IMR-90 (cell line): ENCODE measurements at regions not wholly inside any gene's neighbourhood (a gene's known extent, or its start where the extent isn't known, plus 50 kb on each side); places are given as distances from the start of the nearest gene placed in this dataset.

Experiments used
- ATAC-seq: fragments of 200-7000 bp; cut with Tn5 transposase; 2 replicates; pipeline ENCODE4 v1.9.1; 2020; ENCODE audit warnings: low read depth, mild to moderate bottlenecking, moderate library complexity
- BruUV-seq: library from RNA; stranded (reverse); fragments of 400-500 nt; replicated peaks from 2 replicates; lab custom pipeline; 2021; lab: Mats Ljungman, UMichigan
- CTCF ChIA-PET: fragments of 300-600 bp; formaldehyde crosslinking; extraction: SDS; loops from one replicate; lab custom pipeline; 2021; ENCODE audit warnings: antibody characterized with exemption; lab: Yijun Ruan, JAX
- POLR2A ChIA-PET: fragments of 300-600 bp; sonication (Branson Sonifier 250); formaldehyde crosslinking; loops from one replicate; lab custom pipeline; 2022; ENCODE audit warnings: antibody characterized with exemption; ENCODE audit not compliant: unreplicated experiment; lab: Charles Lee
- DNase-seq: peaks from one replicate; pipeline ENCODE4 v3.0.0; 2013
- H2AFZ ChIP-seq: replicated peaks from 2 replicates; pipeline ENCODE3; 2013; ENCODE audit warnings: low read length, mild to moderate bottlenecking; ENCODE audit not compliant: poor library complexity
- H2AK5ac ChIP-seq: 2 replicates; pipeline ENCODE4 v1.6.1; 2013; ENCODE audit warnings: low read depth, low read length, inconsistent platforms
- H2AK9ac ChIP-seq: replicated peaks from 2 replicates; pipeline ENCODE3; 2013; ENCODE audit warnings: mild to moderate bottlenecking, low read depth, low read length, moderate library complexity; ENCODE audit not compliant: poor library complexity
- H2BK120ac ChIP-seq: 2 replicates; pipeline ENCODE4 v1.6.1; 2013; ENCODE audit warnings: low read depth, low read length, inconsistent platforms
- H2BK15ac ChIP-seq: 3 replicates; pipeline ENCODE4 v1.6.1; 2013; ENCODE audit warnings: low read depth, low read length, inconsistent platforms
- H2BK20ac ChIP-seq: 2 replicates; pipeline ENCODE4 v1.6.1; 2013; ENCODE audit warnings: low read depth, mild to moderate bottlenecking, inconsistent platforms, low read length, moderate library complexity
- H2BK5ac ChIP-seq: 2 replicates; pipeline ENCODE4 v1.6.1; 2013; ENCODE audit warnings: mild to moderate bottlenecking, low read depth, low read length, inconsistent platforms; ENCODE audit not compliant: poor library complexity, severe bottlenecking
- H3K14ac ChIP-seq: replicated peaks from 2 replicates; pipeline ENCODE4 v1.6.1; 2013; ENCODE audit warnings: low read depth, low read length, inconsistent platforms
- H3K18ac ChIP-seq: 2 replicates; pipeline ENCODE4 v1.6.1; 2013; ENCODE audit warnings: low read depth, low read length, control low read depth
- H3K23ac ChIP-seq: 2 replicates; pipeline ENCODE4 v1.6.1; 2013; ENCODE audit warnings: low read depth, low read length, inconsistent platforms
- H3K27ac ChIP-seq: 2 replicates; pipeline ENCODE4 v1.5.1; 2013; ENCODE audit warnings: mild to moderate bottlenecking, control low read depth, low read length; ENCODE audit not compliant: insufficient read depth
- H3K27me3 ChIP-seq: 2 replicates; pipeline ENCODE4 v1.6.1; 2013; ENCODE audit warnings: low read length; ENCODE audit not compliant: control insufficient read depth, insufficient read depth
- H3K36me3 ChIP-seq: 2 replicates; pipeline ENCODE4 v1.6.1; 2013; ENCODE audit warnings: low read length, mixed read lengths; ENCODE audit not compliant: control insufficient read depth, insufficient read depth
- H3K4ac ChIP-seq: 2 replicates; pipeline ENCODE4 v1.6.1; 2013; ENCODE audit warnings: low read depth, low read length, inconsistent platforms
- H3K4me1 ChIP-seq: 2 replicates; pipeline ENCODE4 v1.6.1; 2013; ENCODE audit warnings: low read length, mixed read lengths; ENCODE audit not compliant: control insufficient read depth, insufficient read depth
- H3K4me2 ChIP-seq: 2 replicates; pipeline ENCODE4 v1.6.1; 2013; ENCODE audit warnings: low read depth, mild to moderate bottlenecking, control low read depth, low read length, moderate library complexity
- H3K4me3 ChIP-seq: 2 replicates; pipeline ENCODE4 v1.5.1; 2013; ENCODE audit warnings: low read depth, mild to moderate bottlenecking, control low read depth, low read length, moderate library complexity; ENCODE audit not compliant: insufficient read depth
- H3K56ac ChIP-seq: 2 replicates; pipeline ENCODE4 v1.6.1; 2013; ENCODE audit warnings: low read length, inconsistent platforms; ENCODE audit not compliant: insufficient read depth; ENCODE audit errors: extremely low read depth
- H3K79me1 ChIP-seq, 2 experiments: 2 replicates each; pipeline ENCODE4 v1.6.1; 2013; ENCODE audit warnings: low read length in 2 of 2, inconsistent platforms in 1 of 2, low read depth in 1 of 2
- H3K9ac ChIP-seq: 2 replicates; pipeline ENCODE4 v1.6.1; 2013; ENCODE audit warnings: low read depth, low read length, control low read depth
- H3K9me1 ChIP-seq: 2 replicates; pipeline ENCODE4 v1.6.1; 2013; ENCODE audit warnings: low read length, inconsistent platforms; ENCODE audit not compliant: insufficient read depth
- H3K9me3 ChIP-seq: 2 replicates; pipeline ENCODE4 v1.6.1; 2013; ENCODE audit warnings: low read length; ENCODE audit not compliant: control insufficient read depth, insufficient read depth
- H4K20me1 ChIP-seq: 2 replicates; pipeline ENCODE4 v1.6.1; 2013; ENCODE audit warnings: low read length, inconsistent platforms; ENCODE audit not compliant: insufficient read depth
- H4K5ac ChIP-seq: 2 replicates; pipeline ENCODE4 v1.6.1; 2013; ENCODE audit warnings: mild to moderate bottlenecking, low read depth, low read length, control low read depth
- H4K8ac ChIP-seq, 2 experiments: 2 replicates each; pipeline ENCODE4 v1.6.1; 2013; ENCODE audit warnings: low read depth in 2 of 2, low read length in 2 of 2, control low read depth in 1 of 2, inconsistent platforms in 1 of 2
- H4K91ac ChIP-seq: 2 replicates; pipeline ENCODE4 v1.6.1; 2013; ENCODE audit warnings: low read depth, low read length, inconsistent platforms; ENCODE audit not compliant: insufficient read depth
- BHLHE40 ChIP-seq: fragments of 150-350 bp; IDR thresholded peaks from 2 replicates; pipeline ENCODE4 v1.6.1; 2016; ENCODE audit warnings: mild to moderate bottlenecking, low read depth, low read length
- CEBPB ChIP-seq: IDR thresholded peaks from 2 replicates; pipeline ENCODE4 v1.6.1; 2012; ENCODE audit warnings: low read depth, low read length, improper control_type of control experiment
- CHD1 ChIP-seq: IDR thresholded peaks from 2 replicates; pipeline ENCODE4 v1.6.1; 2012; ENCODE audit warnings: low read depth, low read length, improper control_type of control experiment
- ELK1 ChIP-seq: fragments of 150-350 bp; IDR thresholded peaks from 2 replicates; pipeline ENCODE4 v1.6.1; 2016; ENCODE audit warnings: low read depth, mild to moderate bottlenecking, low read length, moderate library complexity, borderline replicate concordance
- MAFK ChIP-seq: IDR thresholded peaks from 2 replicates; pipeline ENCODE4 v1.6.1; 2012; ENCODE audit warnings: low read depth, low read length, improper control_type of control experiment
- MAZ ChIP-seq: IDR thresholded peaks from 2 replicates; pipeline ENCODE4 v1.6.1; 2012; ENCODE audit warnings: low read depth, mild to moderate bottlenecking, low read length, improper control_type of control experiment, moderate library complexity, borderline replicate concordance
- MXI1 ChIP-seq: IDR thresholded peaks from 2 replicates; pipeline ENCODE4 v1.6.1; 2012; ENCODE audit warnings: low read depth, mild to moderate bottlenecking, low read length, moderate library complexity, borderline replicate concordance
- NFE2L2 ChIP-seq: fragments of 150-350 bp; IDR thresholded peaks from 2 replicates; pipeline ENCODE4 v1.6.1; 2016; ENCODE audit warnings: low read depth, mild to moderate bottlenecking, low read length
- RAD21 ChIP-seq: IDR thresholded peaks from 2 replicates; pipeline ENCODE4 v1.6.1; 2012; ENCODE audit warnings: low read length, improper control_type of control experiment
- RCOR1 ChIP-seq: IDR thresholded peaks from 2 replicates; pipeline ENCODE4 v1.6.1; 2012; ENCODE audit warnings: mild to moderate bottlenecking, low read length, improper control_type of control experiment; ENCODE audit not compliant: insufficient replicate concordance
- SMC3 ChIP-seq: fragments of 150-350 bp; IDR thresholded peaks from 2 replicates; pipeline ENCODE4 v1.6.1; 2016; ENCODE audit warnings: low read depth, mild to moderate bottlenecking, antibody characterized with exemption, low read length, moderate library complexity
- WGBS, 2 experiments: methylation state at CpG; one replicate each; pipeline versions ENCODE4 v1.1.5 to v1.1.7; 2013; ENCODE audit warnings: missing lambda C conversion rate in 2 of 2; ENCODE audit not compliant: insufficient read length in 1 of 2; ENCODE audit errors: extremely low coverage in 2 of 2; 5-methylcytosine and 5-hydroxymethylcytosine counted together
- dilution Hi-C: fragments of 300-500 bp; cut with HindIII; formaldehyde crosslinking; loops from one replicate; pipeline ENCODE4 v1.14.3; 2018; ENCODE audit warnings: low sequenced_read_pairs; ENCODE audit not compliant: unreplicated experiment
- in situ Hi-C: fragments of 300-500 bp; cut with MboI; formaldehyde crosslinking; loops from 3 replicates; pipeline ENCODE4 v1.14.3; 2019; ENCODE audit warnings: low sequenced_read_pairs, inconsistent platforms, mixed read lengths
- intact Hi-C: fragments of 100-400 bp; cut with micrococcal nuclease; formaldehyde crosslinking; loops from 2 replicates; pipeline ENCODE4 v1.10.0; 2022
- TF ChIP-seq, protein P1 (sequence below): conservative IDR thresholded peaks from 2 replicates; pipeline ENCODE4 v1.5.1; 2012; ENCODE audit warnings: mild to moderate bottlenecking, low read depth, low read length, improper control_type of control experiment
- TF ChIP-seq, protein P2 (sequence below): fragments of 150-350 bp; IDR thresholded peaks from 2 replicates; pipeline ENCODE4 v1.6.1; 2017; ENCODE audit warnings: mild to moderate bottlenecking, antibody characterized with exemption, low read length, low read depth

- Histone ChIP-seq H4K20me1 (no peaks in the 10 kb centered on the region), H3K9me1 (no peaks in the 10 kb centered on the region), H4K5ac (no peak overlapping the region), H3K27ac (no peak overlapping the region), H3K27me3 (no peaks in the 10 kb centered on the region), H4K8ac (no peak overlapping the region; a peak in 1 of 4 replicates), H4K91ac (no peak overlapping the region), H3K4me3 (no peak overlapping the region), H3K14ac (no peak overlapping the region), H3K4me1 (no peaks in the 10 kb centered on the region; the same call in 1 of the 2 replicates), H2BK120ac (no peak overlapping the region), H2BK5ac (no peak overlapping the region), H2AK5ac (no peak overlapping the region), H2AK9ac (peak overlapping the region; percentile 29), H3K9ac (no peak overlapping the region), H3K23ac (no peak overlapping the region), H3K18ac (no peak overlapping the region), H3K56ac (peak overlapping the region; percentile 28; the same call in 1 of the 2 replicates), H3K4ac (no peak overlapping the region), H3K9me3 (no peaks in the 10 kb centered on the region), H2AFZ (peak overlapping the region; percentile 59), H3K79me1 (no peaks in the 10 kb centered on the region), H3K4me2 (no peak overlapping the region; the same call in 1 of the 2 replicates), H3K36me3 (no peaks in the 10 kb centered on the region), H2BK15ac (no peak overlapping the region), H2BK20ac (no peak overlapping the region)
- intact Hi-C loops, result no loop called here
- CTCF ChIA-PET, result interaction anchor here (0.6 kb wide), 1 partner anchor 53 kb away, joined by 3 read pairs; no protein-coding TSS in a partner anchor
- TF ChIP-seq SMC3 (no peak), RAD21 (no peak), CHD1 (no peak), MAFK (no peak), BHLHE40 (no peak), RCOR1 (no peak), ELK1 (no peak), MXI1 (no peak), NFE2L2 (no peak), MAZ (no peak), CEBPB (no peak)
- TF ChIP-seq, protein P1, sequence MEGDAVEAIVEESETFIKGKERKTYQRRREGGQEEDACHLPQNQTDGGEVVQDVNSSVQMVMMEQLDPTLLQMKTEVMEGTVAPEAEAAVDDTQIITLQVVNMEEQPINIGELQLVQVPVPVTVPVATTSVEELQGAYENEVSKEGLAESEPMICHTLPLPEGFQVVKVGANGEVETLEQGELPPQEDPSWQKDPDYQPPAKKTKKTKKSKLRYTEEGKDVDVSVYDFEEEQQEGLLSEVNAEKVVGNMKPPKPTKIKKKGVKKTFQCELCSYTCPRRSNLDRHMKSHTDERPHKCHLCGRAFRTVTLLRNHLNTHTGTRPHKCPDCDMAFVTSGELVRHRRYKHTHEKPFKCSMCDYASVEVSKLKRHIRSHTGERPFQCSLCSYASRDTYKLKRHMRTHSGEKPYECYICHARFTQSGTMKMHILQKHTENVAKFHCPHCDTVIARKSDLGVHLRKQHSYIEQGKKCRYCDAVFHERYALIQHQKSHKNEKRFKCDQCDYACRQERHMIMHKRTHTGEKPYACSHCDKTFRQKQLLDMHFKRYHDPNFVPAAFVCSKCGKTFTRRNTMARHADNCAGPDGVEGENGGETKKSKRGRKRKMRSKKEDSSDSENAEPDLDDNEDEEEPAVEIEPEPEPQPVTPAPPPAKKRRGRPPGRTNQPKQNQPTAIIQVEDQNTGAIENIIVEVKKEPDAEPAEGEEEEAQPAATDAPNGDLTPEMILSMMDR, result no peak
- TF ChIP-seq, protein P2, sequence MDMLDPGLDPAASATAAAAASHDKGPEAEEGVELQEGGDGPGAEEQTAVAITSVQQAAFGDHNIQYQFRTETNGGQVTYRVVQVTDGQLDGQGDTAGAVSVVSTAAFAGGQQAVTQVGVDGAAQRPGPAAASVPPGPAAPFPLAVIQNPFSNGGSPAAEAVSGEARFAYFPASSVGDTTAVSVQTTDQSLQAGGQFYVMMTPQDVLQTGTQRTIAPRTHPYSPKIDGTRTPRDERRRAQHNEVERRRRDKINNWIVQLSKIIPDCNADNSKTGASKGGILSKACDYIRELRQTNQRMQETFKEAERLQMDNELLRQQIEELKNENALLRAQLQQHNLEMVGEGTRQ, result no peak
- WGBS, 2 experiments, result no CpG with 5 or more reads among the region's 3 CpGs
- DNase-seq (peak; percentile 61), ATAC-seq (peak; percentile 84)
- no TSS peak for BruUV-seq
- POLR2A ChIA-PET, result no interaction called here
- dilution Hi-C loops, result no loop called here
- in situ Hi-C loops, result no loop called here
Observed at GRCh38 chr5:57937025-57937424, 454.4 kb upstream of the ACTBL2 start.
